HG03103 (cell line): ENCODE measurements at regions not wholly inside any gene's neighbourhood (a gene's known extent, or its start where the extent isn't known, plus 50 kb on each side); places are given as distances from the start of the nearest gene placed in this dataset.
"Not testable (repeated sequence)": the region's sequence is repeated elsewhere in the genome, so short reads cannot be mapped to it uniquely, and the experiment has no call there.

Experiments used
- ATAC-seq: cut with Tn5 transposase; IDR thresholded peaks from one replicate; pipeline ENCODE4 v1.9.1; 2021; ENCODE audit warnings: low read depth; ENCODE audit not compliant: unreplicated experiment

DNA sequence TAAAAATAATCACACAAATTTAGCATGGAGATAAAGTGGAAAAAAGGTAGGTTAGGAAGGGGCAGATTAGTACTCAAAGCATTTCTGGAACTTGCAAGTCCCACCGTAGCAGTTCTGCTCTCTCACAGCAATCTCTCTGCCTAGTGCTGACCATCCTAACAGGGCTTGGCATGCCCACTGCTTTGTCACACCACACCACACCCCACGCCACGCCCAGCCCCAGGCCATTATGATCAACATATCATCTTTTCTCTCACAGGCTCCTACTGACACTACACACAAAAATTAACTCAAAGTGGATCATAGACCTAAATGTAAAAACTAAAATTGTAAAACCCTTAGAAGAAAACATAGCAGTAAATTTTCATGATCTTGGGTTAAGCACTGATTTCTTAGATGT is 273.7 kb downstream of the DAD1 start:
- ATAC-seq, result no peak

DNA sequence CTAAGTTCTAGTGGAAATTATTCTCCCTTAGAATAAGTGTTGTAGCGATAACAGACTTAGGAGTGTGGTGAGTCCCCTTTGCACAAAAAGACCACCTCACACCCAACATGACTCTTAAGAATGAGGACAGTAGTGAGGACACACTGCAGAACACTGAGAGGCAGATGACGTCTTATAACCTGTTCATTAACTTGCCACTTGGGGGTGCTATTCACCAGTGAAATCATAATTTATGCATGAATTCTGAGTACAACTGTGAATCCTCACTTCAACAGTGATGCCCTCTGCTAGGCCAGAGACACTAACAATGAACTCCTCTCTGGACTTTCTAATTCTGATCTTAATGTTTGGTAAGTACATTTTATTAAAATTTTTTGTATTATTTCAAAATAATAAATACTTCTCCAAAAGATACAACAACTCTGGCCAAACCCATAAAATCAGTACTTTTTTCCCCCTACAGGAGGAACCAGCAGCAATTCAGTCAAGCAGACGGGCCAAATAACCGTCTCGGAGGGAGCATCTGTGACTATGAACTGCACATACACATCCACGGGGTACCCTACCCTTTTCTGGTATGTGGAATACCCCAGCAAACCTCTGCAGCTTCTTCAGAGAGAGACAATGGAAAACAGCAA is 274.7 kb downstream of the DAD1 start:
- no peak for ATAC-seq

DNA sequence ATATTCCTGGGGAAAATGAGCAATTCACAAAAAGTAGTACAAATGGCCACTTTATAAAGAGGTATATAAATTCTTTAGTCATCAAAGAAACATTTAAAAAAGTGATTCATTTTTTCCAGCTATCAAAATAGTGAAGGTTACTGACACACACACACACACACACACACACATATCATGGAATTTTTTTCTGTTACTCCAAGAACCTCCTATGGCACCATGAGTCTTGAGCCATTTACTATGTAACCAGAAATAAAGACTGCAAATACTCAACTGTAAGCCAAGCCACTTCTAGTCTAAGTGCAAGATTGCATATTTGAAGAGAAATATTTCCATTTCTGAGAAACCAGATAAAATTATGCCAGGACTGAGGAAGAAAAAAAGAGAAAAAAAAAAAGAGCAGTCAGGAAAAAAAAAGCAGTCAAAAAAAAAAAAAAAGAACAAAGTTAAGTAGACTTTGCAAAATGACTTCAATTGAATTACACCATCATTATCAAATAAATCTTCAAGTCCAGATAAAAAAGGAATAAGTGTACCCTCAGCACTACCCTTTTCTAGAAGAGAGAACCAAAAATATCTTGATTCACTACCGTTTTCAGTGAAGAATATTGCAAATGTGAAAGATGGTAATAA is 275.7 kb downstream of the DAD1 start:
- ATAC-seq, result no peak

DNA sequence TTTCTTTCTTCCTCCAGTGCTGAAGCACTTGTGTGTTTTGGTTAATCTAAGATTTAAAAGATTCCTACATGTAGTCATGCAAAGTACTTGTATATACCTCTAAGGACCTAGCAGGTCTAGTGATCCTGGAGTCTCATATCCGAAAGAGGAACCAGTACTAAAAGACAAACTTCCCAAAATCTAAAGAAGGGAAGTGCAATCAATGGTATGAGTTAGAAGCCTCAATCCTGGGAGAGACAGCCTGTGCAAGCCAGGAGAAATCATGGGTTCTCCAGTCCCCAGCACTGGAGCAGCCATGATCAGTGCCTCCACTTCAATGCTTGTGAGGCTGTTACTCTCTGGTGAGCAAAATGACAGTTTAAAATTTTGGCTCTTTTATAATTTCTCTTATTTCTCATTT is 277.4 kb downstream of the DAD1 start:
- ATAC-seq, result no peak

DNA sequence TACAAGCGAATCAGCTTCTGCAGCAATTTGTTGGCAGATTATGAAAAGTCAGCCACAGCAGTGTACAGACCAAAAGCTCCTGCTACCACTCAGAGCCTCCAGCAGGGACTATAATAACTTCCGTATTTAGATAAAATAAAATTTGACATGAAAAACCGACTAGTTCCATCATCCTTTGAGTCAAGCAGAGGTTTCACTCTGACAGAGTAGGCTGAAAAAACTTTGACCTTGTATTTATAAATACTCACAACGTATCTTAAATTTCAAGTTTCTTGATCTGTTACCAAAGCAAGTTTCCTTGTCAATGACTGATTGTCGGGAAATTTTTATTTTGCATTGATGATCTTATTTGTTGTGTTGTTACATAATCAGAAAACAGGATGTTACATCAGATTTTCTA is 283.4 kb downstream of the DAD1 start:
- ATAC-seq, result no peak

DNA sequence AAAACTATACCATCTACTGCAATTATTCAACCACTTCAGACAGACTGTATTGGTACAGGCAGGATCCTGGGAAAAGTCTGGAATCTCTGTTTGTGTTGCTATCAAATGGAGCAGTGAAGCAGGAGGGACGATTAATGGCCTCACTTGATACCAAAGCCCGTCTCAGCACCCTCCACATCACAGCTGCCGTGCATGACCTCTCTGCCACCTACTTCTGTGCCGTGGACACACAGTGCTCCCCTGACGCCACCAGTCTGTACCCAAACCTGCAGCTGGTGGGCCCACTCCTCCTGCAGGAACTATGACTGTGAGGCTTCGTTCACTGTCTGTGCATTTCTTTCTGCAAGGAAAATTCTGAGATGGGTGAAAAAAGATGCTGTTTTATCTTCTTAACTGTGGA is 284.7 kb downstream of the DAD1 start:
- ATAC-seq, result no peak

DNA sequence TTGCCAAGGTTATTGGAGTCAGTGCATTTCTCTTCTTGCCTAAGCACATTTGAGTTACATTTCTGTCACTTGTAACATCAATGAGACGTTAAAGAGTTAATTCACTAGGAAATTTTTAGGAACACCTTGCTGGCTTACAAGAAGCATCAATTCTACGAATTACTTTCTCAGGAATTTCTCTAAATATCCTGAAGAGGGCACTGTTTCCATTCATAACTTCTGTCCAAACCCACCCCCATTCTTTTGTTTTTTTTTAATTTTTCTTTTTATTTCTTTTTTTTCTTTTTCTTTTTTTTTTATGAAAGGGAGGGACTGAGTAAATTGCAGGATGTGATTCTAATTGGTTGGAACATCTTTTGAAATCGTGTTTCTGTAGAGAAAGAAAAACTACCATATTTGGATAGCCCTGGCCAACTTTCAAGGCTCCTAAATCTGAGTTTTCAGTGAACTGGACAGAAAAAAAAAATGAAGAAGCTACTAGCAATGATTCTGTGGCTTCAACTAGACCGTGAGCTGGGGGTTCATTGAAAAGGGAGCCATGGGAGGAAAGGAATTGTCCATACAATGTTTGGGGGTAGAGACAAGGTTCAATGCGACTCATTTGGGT is 285.3 kb downstream of the DAD1 start:
- no peak for ATAC-seq

DNA sequence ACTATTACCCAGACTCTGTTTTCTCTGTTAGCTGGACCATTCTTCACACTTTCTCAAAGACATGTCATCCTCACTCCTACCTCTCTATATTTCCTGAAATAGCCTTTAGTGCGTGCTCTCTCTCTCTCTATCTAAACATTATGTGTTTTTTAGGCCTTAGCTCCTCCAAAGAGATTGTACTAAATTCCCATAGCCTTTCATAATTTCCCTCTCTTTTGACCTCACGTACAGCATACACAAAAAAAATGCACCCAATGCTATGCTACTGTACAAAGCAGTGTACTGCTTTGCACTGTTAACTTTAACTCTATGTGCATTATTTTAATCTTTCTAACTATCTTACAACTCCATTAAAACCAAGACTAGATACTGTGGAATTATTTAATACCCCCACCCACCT is 288.4 kb downstream of the DAD1 start:
- no peak for ATAC-seq

DNA sequence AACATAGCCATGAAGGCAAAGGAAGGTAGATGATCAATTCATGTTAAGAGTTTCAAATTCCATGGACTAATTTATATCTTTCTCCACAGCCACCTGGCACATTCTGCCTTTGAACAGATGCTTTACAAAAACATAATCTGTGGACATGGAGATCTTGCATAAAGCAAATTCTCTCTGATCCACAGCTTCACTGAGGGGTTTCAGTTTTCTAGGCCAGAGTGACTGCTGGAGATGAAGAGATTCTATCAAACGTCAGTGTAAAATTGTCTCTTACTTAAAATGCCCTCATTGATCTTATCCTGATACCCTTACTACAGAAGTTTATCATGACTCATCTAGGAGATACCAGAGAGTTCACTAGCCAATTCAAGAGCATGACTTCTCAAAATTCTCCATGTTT is 291.6 kb downstream of the DAD1 start:
- no peak for ATAC-seq

DNA sequence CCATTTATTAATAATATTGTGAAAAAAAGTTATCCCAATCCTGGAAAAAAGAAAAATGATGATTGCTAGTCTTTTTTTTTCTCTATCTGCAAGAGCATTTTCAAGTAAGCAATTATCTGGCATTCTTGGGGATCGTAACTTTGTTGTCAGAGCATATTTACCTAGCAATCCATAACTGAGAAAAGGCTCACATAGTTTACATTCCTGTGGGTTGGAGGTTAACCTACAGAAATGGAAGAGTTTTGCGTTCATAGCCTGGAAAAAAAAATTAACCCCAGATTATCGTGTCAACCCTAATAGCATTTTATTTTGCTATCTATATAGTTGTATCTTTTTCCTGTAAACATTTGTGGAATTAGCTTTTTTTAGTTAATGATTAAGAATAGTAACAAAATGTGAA is 292.3 kb downstream of the DAD1 start:
- no peak for ATAC-seq

DNA sequence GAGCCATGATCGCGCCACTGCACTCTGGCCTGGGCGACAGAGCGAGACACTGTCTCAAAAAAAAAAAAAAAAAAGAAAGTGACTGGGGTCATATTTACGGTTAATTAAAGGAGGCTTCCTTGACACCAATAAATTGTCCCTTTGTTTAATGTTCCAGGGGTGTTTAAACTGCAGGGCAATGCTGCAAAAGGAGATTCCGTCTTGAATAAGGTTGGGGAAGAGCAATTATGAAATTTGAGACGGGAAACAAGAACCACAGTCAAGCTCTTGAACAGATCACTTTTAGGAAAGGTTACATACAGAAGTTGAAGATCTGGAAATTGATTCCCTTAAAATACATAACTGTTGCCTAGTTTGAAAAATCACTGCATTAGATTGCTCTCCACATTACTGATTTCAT is 292.9 kb downstream of the DAD1 start:
- ATAC-seq, result no peak

DNA sequence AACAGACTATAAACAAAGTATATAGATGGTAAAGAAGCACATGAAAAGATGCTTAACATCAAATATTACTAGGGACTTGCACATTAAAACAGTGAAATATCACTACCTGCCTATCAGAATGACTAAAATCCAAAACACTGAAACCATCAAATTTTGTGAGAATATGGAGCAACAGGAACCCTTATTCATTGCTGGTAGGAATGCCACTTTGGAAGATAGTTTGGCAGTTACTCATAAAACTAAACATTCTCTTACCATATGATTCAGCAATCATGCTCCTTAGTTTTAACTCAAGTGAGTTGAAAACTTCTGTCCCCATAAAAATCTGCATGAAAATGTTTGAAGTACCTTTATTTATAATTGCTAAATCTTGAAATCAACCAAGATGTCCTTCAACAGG is 297.6 kb downstream of the DAD1 start:
- no peak for ATAC-seq

DNA sequence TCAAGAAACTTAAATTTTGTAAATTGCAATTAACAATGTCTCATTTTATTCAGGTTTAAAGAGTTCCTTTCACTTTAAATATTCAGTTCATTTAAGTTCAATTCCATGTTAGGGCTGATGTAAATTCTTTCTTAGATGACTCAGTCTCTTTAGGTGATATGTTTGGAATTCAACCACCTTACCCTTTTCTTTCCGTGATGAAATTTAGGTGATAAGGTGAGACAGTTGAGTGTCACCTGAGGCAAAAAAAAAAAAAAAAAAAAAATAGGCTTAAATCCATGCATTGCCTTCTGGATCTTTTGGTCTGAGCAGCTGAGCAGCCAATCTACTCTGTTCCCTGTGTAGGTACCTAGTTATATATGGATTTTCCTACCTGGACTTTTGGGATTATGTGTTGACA is 299.5 kb downstream of the DAD1 start:
- ATAC-seq, result no peak

DNA sequence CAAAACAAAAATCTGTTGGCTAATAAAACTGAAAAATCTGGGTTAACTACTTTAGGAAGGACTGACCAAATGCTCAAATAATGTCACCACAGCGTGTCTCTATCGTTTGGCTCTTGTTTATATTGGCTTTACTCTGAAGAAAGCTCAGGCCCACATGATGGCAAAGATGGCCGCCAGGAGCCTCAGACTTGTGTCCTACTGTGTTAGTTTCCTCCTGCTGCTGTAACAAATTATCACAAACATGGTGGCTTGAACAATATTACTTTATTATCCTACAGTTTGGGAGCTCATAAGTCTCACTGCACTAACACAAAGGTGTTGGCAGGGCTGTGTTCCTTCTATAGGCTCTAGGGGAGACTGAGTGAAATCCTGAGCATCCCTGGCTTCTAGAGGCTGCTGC is 303.0 kb downstream of the DAD1 start:
- no peak for ATAC-seq

DNA sequence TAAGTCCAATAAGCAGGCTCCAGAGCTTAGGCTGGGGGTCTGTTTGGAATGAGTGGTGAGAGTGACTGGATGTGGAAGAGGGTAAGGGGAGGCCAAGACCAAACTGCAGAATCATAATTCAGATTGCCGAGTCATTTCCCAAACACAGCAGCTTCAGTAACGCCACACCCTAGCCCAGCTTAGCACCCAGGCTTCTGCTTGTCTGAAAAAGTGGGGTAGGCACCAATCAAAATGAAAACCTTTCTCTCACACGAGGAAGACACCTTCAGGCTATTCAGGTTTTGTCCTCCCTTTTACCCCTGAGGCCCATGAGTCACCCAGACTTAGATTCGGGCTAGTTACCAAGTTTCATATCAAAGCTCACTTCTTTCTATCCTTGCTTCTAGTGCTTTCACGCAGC is 306.1 kb downstream of the DAD1 start:
- no peak for ATAC-seq

DNA sequence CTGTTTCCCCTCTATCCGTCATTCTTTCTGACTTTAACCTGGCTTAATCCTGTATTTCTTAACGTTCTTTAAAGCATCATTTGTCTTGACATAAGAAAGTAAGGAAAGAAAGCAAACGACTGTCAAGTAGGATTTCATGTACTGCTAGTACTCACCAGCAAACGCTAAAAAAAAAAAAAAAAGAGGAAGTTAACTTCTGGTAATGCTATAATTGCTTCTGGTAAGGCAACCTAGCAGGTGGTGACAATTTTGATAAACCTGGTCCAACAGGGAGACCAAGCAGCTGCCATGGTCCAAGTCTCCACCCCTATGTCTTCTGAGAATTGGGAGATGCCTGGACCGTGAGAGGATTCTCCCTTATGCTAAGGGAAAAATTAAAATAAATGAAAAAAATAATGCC is 306.6 kb downstream of the DAD1 start:
- no peak for ATAC-seq

DNA sequence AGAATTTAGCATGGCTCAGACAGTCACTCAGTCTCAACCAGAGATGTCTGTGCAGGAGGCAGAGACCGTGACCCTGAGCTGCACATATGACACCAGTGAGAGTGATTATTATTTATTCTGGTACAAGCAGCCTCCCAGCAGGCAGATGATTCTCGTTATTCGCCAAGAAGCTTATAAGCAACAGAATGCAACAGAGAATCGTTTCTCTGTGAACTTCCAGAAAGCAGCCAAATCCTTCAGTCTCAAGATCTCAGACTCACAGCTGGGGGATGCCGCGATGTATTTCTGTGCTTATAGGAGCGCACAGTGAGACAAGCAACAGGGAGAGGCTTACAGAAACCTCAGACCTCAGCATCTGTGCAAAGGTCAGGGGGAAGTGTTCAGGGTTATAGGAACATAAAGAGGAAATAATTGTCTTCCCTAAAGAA is 307.6 kb downstream of the DAD1 start:
- not testable (repeated sequence) for ATAC-seq

DNA sequence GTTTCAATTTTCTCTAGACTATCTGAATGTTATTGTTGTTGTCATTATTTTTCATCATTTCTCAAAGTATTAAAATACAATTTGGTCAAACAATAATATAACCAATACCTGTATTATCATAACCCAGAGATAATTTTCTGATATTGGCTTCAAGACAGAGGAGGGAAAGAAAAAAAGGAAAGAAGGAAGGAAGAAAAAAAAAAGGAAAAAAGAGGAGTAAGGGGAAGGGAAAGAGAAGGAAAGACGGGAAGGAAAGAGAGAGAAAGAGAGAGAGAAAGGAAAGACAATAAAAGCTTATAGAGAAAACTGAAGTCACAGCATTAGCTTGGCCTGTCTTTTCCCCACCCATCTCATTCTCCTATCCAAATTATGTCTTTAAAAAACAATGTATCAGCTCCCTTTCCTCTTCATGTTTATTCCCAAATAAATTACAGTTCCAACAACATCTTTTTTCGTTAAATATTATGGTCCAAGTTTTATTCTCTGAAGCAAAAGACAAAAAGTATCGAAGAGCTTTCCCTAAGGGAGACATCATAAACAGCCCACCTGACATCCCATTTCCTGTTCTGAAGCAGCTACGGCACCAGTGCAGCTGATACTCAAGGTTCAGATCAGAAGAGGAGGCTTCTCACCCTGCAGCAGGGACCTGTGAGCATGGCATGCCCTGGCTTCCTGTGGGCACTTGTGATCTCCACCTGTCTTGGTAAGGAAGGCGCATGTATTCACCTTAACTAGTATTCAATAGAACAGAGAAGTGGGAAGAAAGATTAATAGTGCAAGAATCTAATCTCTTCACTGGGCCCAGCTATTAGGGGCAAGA is 308.3 kb downstream of the DAD1 start:
- ATAC-seq, result no peak

DNA sequence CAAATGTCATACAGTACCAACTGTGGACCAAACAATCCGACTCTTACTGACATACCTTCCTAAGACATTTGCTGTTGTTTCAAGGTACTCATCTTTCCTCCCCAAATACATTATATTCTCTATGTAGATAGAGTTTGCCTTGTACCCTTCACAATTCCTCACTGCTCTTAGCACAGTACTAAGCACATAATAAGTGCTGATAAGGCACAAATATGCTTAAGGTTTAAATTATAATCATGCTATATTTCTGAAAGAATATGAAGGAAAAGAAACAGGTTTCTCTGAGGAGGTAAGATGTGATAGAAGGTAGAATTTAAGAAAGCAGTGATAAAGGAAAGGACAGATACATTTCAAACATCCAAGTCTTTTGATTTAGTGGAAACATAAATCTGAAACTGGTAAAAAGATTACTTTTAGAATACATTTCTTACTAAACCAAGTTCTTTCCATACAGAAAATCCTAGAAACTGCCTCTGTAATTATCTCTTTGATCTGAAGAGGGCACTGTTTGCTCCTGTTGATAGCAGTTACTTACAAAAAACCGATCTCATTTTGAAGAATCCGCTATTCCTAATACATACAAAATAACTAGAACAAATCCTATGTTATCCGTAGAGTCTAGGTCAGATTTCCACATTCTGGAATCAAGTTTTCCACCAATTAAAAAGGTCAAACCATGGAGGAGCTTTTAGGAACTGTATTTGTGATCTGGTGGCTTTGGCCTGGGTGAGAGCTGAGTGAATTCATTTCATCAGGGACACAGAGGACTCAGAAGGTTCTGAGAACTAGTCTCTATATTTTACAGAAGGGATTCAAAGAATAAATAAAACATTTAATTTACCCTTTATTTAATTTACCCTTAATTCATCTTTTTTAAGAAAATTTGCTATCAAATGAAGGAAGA is 311.9 kb downstream of the DAD1 start:
- ATAC-seq, result no peak
